GM21360 (cell line): ENCODE measurements at regions not wholly inside any gene's neighbourhood (a gene's known extent, or its start where the extent isn't known, plus 50 kb on each side); places are given as distances from the start of the nearest gene placed in this dataset.

Experiments
- ATAC-seq: cut with Tn5 transposase; IDR thresholded peaks from one replicate; pipeline ENCODE4 v1.9.1; 2021; ENCODE audit warnings: mild to moderate bottlenecking, moderate library complexity; ENCODE audit not compliant: unreplicated experiment

GRCh38 chr3:30258426-30259392 lies 347.7 kb upstream of the TGFBR2 start:
- no peak for ATAC-seq

- ATAC-seq, result no peak
These were observed 346.7 kb upstream of the TGFBR2 start for GRCh38 chr3:30259730-30260129.

GRCh38 chr3:30260762-30261161 lies 345.6 kb upstream of the TGFBR2 start:
- ATAC-seq, result no peak

- ATAC-seq, result no peak
These were observed 343.0 kb upstream of the TGFBR2 start for GRCh38 chr3:30263238-30263924.

DNA sequence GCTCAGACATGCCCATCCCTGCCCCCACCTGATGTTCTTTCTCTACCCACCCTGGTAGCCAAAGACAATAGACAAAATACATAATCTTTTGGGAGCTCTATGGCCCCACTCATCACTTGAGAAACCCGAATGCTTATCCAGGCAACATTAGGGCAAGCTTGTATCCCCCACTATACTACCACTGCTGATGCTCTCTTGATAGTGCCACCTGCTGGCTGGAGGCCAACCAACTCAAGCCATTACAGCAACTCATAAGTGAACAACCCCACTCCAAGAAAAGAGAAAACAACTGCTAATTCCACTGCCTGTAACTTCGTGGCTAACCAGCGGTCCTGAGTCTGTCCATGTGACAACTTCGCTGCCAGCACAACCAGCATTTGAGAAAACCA lies 342.5 kb upstream of the TGFBR2 start:
- no peak for ATAC-seq

DNA sequence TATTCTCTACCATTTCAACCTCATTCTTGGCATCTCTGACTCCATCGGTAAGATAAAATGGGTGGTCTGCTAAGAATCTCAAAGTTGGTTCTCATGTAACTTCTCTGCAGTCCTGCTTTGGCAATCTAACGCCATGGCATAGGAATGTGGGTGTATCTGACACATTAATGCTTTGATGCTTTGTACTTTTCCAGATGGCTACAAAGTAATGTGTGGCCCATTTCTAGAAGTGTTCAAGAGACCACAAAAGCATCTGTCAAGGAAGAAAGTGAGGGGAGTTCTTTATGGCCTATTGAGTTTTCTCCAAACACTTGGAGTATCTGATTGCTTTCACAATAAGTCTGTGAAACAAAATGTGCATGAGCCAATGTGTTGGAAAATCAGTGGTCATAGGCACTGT lies 339.9 kb upstream of the TGFBR2 start:
- ATAC-seq, result no peak

- ATAC-seq, result no peak
These were observed 338.1 kb upstream of the TGFBR2 start for GRCh38 chr3:30268288-30268687.

DNA sequence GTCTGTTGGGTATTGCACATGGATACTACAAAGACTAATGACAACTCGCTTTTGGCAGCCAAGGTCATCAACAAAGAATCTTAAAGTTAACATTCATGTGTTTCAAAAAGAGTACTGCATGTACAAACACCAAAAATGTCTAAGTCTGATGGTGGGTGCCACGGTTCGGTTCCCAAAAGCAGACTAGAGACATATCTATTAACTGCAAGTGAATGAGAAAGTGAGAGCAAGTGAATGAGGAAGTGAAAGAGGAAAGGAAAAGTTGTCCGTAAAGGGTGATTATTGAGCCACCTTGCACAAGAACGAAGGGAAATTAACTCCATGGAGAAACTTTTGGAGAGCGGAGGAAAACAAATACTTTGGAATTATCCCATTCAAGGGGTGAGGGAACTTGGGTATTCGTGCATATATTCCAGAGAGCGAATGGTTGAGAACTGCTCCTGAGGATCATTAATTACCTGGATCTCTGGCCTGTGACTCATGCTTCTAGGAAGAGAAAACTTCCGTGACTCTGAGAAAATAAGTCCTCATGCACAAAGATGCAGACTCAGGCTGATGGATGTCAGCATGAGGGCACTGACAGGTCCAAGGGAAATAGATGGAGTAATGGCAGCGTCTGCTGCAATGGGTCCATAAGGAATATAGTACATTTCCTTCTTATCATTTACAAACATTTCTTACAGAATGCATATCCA lies 336.5 kb upstream of the TGFBR2 start:
- ATAC-seq, result peak; percentile 76

- no peak for ATAC-seq
These were observed 334.6 kb upstream of the TGFBR2 start for GRCh38 chr3:30271781-30272180.

DNA sequence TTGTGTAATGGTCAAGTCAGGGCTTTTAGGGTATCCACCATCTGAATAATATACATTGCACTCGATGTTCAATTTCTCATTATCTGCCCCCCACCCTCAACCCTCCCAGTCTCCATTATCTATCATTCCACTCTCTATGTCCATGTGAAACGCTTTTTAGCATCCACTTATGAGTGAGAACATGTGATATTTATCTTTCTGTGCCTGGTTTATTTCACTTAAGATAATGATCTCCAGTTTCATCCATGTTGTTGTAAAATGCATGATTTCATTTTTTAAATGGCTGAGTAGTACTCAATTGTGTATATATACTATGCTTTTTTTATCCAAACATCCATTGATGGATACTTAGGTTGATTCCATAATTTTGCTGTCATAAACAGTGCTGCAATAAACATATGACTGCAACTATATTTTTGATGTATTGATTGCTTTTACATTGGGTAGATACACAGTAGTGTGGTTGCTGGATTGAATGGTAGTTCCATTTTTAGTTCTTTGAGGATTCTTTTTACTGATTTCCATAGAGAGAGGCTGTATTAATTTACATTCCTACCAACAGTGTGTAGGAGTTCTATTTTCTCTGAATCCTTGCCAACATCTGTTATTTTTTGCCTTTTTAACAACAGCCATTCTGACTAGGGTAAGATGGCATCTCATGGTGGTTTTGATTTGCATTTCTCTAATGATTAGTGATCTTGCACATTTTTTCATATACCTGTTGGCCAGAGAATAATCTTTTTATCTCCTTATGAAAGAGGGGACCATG lies 332.9 kb upstream of the TGFBR2 start:
- no peak for ATAC-seq

DNA sequence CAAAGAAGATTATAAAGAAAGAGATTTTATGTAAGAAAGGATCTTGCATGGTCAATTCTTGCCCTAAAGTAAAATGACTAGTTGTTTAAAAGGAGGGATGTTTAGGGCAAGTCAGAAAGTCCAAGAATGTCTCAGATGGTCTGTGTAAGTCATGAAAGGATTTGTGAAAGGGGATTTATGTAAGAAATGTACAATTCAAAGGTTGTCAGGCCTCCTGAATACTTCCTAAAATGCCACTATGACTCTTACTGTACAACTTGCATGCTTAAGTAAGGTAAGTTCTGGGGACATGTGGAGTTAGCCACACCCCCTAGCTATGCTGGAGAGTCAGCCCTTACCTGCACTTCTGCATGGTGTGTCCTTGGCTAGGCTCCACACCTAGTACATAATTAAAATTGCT lies 328.9 kb upstream of the TGFBR2 start:
- no peak for ATAC-seq

- no peak for ATAC-seq
These were observed 324.9 kb upstream of the TGFBR2 start for GRCh38 chr3:30281526-30281925.

GRCh38 chr3:30282154-30282696 lies 324.2 kb upstream of the TGFBR2 start:
- no peak for ATAC-seq

DNA sequence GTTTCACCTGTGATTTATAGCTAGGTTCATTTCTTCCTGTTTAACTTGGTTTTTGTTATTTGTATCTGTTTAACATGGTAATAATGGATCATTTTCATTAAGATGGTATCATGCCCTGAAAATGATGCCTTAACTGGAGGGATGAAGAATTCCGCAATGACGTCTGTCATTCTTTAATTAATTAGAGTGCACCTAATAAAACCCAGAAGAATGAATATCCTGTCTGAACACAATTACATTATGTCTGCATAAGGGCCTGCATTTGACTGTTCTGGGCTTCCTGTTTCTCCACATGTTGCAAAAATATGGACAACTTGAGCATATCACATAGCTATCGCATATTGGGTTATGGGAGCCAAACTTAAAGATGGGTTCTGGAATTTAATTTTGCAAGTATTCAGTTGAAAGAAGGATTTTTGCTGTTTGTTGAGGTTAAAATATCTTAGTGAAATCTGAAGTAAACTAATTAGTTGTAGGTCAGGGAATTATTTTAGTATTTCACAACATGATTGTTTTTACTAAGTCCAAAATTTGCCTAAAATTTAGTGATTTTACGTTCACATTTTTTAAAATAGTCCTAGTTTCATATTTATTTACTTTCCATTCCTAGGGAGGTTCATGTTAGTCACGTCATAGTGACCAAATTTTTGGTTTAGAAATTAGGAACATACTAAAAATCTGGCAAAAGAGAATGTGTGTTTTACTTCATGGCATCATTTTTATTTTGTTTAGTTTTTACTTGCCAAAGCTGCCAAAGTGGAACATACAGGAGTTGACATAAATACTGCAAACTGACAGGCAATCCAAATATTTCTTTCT lies 321.0 kb upstream of the TGFBR2 start:
- ATAC-seq, result no peak

DNA sequence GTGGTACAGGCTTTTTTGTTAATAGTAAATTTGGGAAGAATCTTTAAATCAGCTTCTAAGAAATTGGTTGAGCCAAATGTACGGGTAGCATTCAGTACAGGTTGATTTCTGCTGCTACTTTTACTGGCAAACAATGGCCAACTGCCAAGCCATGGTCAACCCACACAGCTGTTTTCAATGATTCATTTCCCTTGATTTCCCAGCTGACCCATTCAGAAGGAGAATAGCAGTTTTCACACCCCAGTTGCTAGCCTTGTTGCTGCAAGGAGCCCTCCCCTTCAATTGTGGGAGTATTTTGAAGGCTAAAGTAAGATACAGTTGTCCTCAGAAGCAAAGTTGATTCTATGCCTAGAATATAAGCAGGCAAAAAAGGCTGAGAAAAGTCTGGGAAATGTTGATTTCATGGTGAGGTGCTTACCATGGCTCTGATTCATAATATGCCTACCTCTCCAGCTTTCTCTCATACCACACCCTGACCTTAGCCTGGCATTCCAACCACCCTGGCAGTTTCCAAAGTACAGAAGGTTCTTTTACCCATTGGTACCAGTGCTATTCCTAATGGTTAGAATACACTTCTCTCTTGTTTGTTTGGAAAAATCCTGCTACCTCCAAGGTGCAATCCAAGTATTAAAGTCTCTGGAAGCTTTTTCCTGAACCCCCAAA lies 320.3 kb upstream of the TGFBR2 start:
- no peak for ATAC-seq

DNA sequence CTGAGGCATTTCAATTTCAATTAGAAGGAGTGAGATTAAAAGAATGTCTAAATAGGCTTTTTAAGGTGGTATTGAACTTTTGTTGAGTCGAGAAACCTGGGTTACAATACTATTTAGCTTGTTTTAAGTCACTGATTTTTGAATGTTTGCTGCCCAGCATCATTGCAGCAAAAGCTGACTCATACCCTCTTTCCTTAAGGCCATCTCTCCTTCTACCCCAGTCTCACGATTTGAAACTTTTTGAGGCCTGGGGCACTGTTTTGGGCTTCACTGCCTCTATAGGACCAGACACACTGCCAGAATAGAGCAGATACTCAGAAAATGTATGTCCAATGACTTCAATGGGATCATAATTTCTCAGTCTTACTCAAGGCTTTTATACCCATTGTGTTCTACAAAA lies 319.6 kb upstream of the TGFBR2 start:
- ATAC-seq, result no peak

- ATAC-seq, result no peak
These were observed 317.6 kb upstream of the TGFBR2 start for GRCh38 chr3:30288830-30289229.

GRCh38 chr3:30289324-30289723 lies 317.1 kb upstream of the TGFBR2 start:
- ATAC-seq, result no peak

DNA sequence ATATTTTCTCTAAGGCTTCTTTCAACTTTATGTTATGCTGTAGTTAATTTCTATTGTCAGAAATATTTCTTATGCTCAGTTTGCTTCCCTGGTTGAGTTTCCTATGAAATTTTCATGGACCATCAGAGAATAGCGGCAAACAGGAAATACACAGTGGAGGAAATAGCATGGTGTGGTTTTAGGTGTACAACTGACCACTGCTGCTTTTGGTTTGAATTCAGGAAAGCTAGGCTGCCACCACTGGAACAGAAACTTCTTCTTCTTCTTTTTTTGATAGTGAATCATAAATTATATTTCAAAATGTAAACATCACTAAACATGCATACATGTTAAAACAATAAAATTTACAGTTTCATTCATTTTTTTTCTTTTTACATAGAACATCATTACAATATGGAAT lies 316.6 kb upstream of the TGFBR2 start:
- no peak for ATAC-seq
